Panc1 (cell line): ENCODE measurements at regions not wholly inside any gene's neighbourhood (a gene's known extent, or its start where the extent isn't known, plus 50 kb on each side); places are given as distances from the start of the nearest gene placed in this dataset.
"Not testable (repeated sequence)": the region's sequence is repeated elsewhere in the genome, so short reads cannot be mapped to it uniquely, and the experiment has no call there.

Source experiments
- ATAC-seq: fragments of 200-7000 bp; cut with Tn5 transposase; 2 replicates; pipeline ENCODE4 v1.9.1; 2020; ENCODE audit warnings: mild to moderate bottlenecking, moderate library complexity
- BruUV-seq: library from RNA; stranded (reverse); fragments of 400-500 nt; replicated peaks from 2 replicates; lab custom pipeline; 2021; lab: Mats Ljungman, UMichigan
- CTCF ChIA-PET: fragments of 300-600 bp; sonication (Branson Sonifier 250); formaldehyde crosslinking; loops from one replicate; lab custom pipeline; 2022; ENCODE audit warnings: antibody characterized with exemption; lab: Charles Lee
- POLR2A ChIA-PET: fragments of 300-600 bp; sonication (Branson Sonifier 250); formaldehyde crosslinking; loops from one replicate; lab custom pipeline; 2022; ENCODE audit warnings: antibody characterized with exemption; lab: Charles Lee
- DNase-seq: peaks from one replicate; pipeline ENCODE4 v3.0.0-alpha.2; 2010; ENCODE audit warnings: low read depth, low spot score
- H3K27ac ChIP-seq: 2 replicates; pipeline ENCODE4 v1.5.1; 2011; ENCODE audit warnings: mild to moderate bottlenecking, low read length, inconsistent platforms
- H3K27me3 ChIP-seq: fragments of 200-500 bp; sonication (Bioruptor generic); 2 replicates; pipeline ENCODE4 v1.6.0; 2014; ENCODE audit warnings: low read length, inconsistent platforms; ENCODE audit not compliant: control insufficient read depth, insufficient read depth
- H3K36me3 ChIP-seq: fragments of 200-500 bp; sonication (Bioruptor generic); 2 replicates; pipeline ENCODE4 v1.5.1; 2014; ENCODE audit warnings: inconsistent platforms, mild to moderate bottlenecking, low read length, moderate library complexity; ENCODE audit not compliant: control insufficient read depth, insufficient read depth
- H3K4me1 ChIP-seq: 2 replicates; pipeline ENCODE4 v1.5.1; 2011; ENCODE audit warnings: inconsistent platforms, mild to moderate bottlenecking, low read length, moderate library complexity; ENCODE audit not compliant: control insufficient read depth, insufficient read depth
- H3K4me3 ChIP-seq, 2 experiments: 2 replicates each; pipeline ENCODE4 v1.5.1; 2011 to 2012; ENCODE audit warnings: low read depth in 2 of 2, low read length in 2 of 2, mild to moderate bottlenecking in 2 of 2, inconsistent platforms in 1 of 2, moderate library complexity in 1 of 2
- H3K9me3 ChIP-seq: fragments of 200-500 bp; sonication (Bioruptor generic); 2 replicates; pipeline ENCODE4 v1.5.1; 2014; ENCODE audit warnings: low read depth, mild to moderate bottlenecking, inconsistent platforms, low read length, moderate library complexity; ENCODE audit not compliant: control insufficient read depth, insufficient read depth
- POLR2AphosphoS5 ChIP-seq: IDR thresholded peaks from 2 replicates; pipeline ENCODE4 v1.6.1; 2012; ENCODE audit warnings: mild to moderate bottlenecking, low read depth, low read length, moderate library complexity
- SIN3A ChIP-seq: IDR thresholded peaks from 2 replicates; pipeline ENCODE4 v1.6.1; 2012; ENCODE audit warnings: low read depth, mild to moderate bottlenecking, low read length, moderate library complexity, borderline replicate concordance; ENCODE audit not compliant: insufficient read depth
- TCF7L2 ChIP-seq: IDR thresholded peaks from 2 replicates; pipeline ENCODE4 v1.6.1; 2011; ENCODE audit warnings: mild to moderate bottlenecking, low read depth, low read length, inconsistent platforms
- in situ Hi-C: cut with HindIII; loops from 2 replicates; pipeline ENCODE4 v1.10.0; 2016; ENCODE audit warnings: low sequenced_read_pairs, low pct_unique_long_range_greater_than_20kb
- intact Hi-C: fragments of 100-400 bp; cut with micrococcal nuclease; formaldehyde crosslinking; loops from one replicate; pipeline ENCODE4 v1.10.0; 2022; ENCODE audit not compliant: unreplicated experiment
- TF ChIP-seq, protein P1 (sequence below), 2 experiments: IDR thresholded peaks; 2 replicates each; pipeline ENCODE4 v1.6.1; 2011 to 2012; ENCODE audit warnings: low read depth in 2 of 2, control low read depth in 1 of 2, low read length in 1 of 2, mild to moderate bottlenecking in 1 of 2, moderate library complexity in 1 of 2; ENCODE audit not compliant: insufficient read depth in 1 of 2
- TF ChIP-seq, protein P2 (sequence below): fragments of 450-650 bp; IDR thresholded peaks from 2 replicates; pipeline ENCODE4 v1.5.1; 2017; ENCODE audit warnings: mild to moderate bottlenecking

DNA sequence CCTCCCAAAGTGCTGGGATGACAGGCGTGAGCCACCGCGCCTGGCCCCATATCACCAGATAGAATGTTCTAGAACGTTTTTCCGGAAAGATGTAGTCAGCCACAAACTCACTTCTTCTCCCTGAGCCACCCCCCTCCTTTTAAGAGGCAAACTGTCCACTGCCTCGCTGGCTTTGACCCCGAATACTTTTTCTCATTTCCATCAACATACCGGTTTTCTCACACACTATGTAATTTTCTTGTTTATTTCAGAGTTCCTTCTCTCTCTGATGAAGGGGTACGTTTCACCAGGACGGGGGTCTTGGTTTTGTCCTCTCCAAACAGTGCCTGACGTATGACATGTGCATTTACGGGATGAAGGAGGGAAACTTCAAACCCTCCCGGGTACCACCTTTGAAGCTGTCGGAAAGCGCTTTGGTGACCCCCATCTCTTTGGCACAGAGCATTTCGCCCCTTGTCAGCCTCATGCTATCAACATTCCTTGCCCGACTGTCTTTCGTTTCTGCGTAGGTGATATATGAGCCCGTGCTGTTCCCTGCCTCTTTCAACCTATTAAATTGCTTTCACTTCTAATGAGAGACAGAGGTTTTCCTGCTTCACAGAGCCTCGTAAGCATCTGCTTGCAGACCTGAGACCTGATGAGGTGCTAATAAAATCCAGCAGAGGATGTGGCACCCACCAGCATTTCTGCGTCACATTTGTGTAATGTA lies 73.8 kb downstream of the CRLF2 start:
- CTCF ChIA-PET, result no interaction called here
- H3K4me3 ChIP-seq, result no peak overlapping the region
- H3K27me3 ChIP-seq, result no peaks in the 10 kb centered on the region
- POLR2A ChIA-PET, result no interaction called here
- no peaks in the 10 kb centered on the region for H3K9me3 ChIP-seq
- DNase-seq (no peak), ATAC-seq (no peak)
- H3K4me1 ChIP-seq, result no peaks in the 10 kb centered on the region
- BruUV-seq, result no TSS peak
- in situ Hi-C loops, result no loop called here
- no peaks in the 10 kb centered on the region for H3K36me3 ChIP-seq
- no peak for TF ChIP-seq TCF7L2
- TF ChIP-seq, protein P1, sequence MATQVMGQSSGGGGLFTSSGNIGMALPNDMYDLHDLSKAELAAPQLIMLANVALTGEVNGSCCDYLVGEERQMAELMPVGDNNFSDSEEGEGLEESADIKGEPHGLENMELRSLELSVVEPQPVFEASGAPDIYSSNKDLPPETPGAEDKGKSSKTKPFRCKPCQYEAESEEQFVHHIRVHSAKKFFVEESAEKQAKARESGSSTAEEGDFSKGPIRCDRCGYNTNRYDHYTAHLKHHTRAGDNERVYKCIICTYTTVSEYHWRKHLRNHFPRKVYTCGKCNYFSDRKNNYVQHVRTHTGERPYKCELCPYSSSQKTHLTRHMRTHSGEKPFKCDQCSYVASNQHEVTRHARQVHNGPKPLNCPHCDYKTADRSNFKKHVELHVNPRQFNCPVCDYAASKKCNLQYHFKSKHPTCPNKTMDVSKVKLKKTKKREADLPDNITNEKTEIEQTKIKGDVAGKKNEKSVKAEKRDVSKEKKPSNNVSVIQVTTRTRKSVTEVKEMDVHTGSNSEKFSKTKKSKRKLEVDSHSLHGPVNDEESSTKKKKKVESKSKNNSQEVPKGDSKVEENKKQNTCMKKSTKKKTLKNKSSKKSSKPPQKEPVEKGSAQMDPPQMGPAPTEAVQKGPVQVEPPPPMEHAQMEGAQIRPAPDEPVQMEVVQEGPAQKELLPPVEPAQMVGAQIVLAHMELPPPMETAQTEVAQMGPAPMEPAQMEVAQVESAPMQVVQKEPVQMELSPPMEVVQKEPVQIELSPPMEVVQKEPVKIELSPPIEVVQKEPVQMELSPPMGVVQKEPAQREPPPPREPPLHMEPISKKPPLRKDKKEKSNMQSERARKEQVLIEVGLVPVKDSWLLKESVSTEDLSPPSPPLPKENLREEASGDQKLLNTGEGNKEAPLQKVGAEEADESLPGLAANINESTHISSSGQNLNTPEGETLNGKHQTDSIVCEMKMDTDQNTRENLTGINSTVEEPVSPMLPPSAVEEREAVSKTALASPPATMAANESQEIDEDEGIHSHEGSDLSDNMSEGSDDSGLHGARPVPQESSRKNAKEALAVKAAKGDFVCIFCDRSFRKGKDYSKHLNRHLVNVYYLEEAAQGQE (IDR thresholded peaks at IDR 0.05; ENCODE audit: insufficient read depth in 1 of 2, low read depth in 2 of 2, low read length in 1 of 2), result no peak
- TF ChIP-seq SIN3A, result no peak
- TF ChIP-seq, protein P2, sequence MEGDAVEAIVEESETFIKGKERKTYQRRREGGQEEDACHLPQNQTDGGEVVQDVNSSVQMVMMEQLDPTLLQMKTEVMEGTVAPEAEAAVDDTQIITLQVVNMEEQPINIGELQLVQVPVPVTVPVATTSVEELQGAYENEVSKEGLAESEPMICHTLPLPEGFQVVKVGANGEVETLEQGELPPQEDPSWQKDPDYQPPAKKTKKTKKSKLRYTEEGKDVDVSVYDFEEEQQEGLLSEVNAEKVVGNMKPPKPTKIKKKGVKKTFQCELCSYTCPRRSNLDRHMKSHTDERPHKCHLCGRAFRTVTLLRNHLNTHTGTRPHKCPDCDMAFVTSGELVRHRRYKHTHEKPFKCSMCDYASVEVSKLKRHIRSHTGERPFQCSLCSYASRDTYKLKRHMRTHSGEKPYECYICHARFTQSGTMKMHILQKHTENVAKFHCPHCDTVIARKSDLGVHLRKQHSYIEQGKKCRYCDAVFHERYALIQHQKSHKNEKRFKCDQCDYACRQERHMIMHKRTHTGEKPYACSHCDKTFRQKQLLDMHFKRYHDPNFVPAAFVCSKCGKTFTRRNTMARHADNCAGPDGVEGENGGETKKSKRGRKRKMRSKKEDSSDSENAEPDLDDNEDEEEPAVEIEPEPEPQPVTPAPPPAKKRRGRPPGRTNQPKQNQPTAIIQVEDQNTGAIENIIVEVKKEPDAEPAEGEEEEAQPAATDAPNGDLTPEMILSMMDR, result no peak
- TF ChIP-seq POLR2AphosphoS5, result no peak
- intact Hi-C loops, result no loop called here
- no peak overlapping the region for H3K27ac ChIP-seq

DNA sequence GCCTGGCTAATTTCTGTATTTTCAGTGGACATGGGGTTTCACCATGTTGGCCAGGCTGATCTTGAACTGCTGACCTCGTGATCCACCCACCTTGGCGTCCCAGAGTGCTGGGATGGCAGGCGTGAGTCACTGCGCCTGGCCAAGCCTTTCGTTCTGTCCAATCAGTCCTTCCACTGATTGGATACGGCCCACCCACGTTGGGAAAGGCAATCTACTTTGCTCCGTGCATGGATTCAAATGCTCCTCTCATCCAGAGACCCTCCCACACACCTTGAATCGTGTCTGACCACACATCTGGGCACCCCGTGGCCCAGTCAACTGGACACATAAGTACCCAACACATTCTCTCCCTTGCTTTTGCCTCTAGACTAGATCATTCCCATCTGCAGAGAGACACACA lies 74.9 kb downstream of the CRLF2 start:
- BruUV-seq, result no TSS peak
- ATAC-seq (no peak), DNase-seq (no peak)
- TF ChIP-seq, protein P1 (IDR thresholded peaks at IDR 0.05; ENCODE audit: insufficient read depth in 1 of 2, low read depth in 2 of 2, low read length in 1 of 2), result no peak
- TF ChIP-seq POLR2AphosphoS5 (no peak), SIN3A (no peak), TCF7L2 (no peak)
- TF ChIP-seq, protein P2, result no peak
- Histone ChIP-seq H3K27me3 (no peaks in the 10 kb centered on the region), H3K9me3 (no peaks in the 10 kb centered on the region), H3K36me3 (no peaks in the 10 kb centered on the region), H3K4me1 (no peaks in the 10 kb centered on the region), H3K27ac (no peak overlapping the region), H3K4me3 (no peak overlapping the region)
- intact Hi-C loops, result no loop called here
- CTCF ChIA-PET, result no interaction called here
- POLR2A ChIA-PET, result no interaction called here
- in situ Hi-C loops, result no loop called here

DNA sequence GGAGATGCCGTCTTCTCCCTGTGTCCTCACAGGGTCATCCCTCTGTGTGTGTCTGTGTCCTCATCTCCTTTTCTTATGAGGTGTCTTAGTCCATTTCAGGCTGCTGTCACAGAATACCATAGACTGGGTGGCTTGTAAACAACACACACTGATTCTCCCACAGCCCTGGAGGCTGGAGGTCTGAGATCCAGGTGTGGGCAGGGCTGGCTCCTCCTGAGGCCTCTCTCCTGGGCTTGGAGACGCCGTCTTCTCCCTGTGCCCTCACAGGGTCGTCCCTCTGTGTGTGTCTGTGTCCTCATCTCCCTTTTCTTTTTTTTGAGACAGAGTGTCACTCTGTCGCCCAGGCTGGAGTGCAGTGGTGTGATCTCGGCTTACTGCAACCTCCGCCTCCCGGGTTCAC lies 75.9 kb downstream of the CRLF2 start:
- ATAC-seq, H3K4me3 ChIP-seq, POLR2A ChIA-PET, DNase-seq, H3K9me3 ChIP-seq, in situ Hi-C loops, intact Hi-C loops, CTCF ChIA-PET, H3K36me3 ChIP-seq, H3K4me1 ChIP-seq, H3K27me3 ChIP-seq, H3K27ac ChIP-seq, BruUV-seq: not testable (repeated sequence)
